Activated CD4-positive, alpha-beta T cell treated with anti-CD3 and anti-CD28 coated beads, Interleukin-2, amount 10 ng/mL, durations not matched to agents 7 days and 5 days (primary cell): ENCODE measurements at regions not wholly inside any gene's neighbourhood (a gene's known extent, or its start where the extent isn't known, plus 50 kb on each side); places are given as distances from the start of the nearest gene placed in this dataset.
"Not testable (repeated sequence)": the region's sequence is repeated elsewhere in the genome, so short reads cannot be mapped to it uniquely, and the experiment has no call there.

Experiments
- CTCF ChIA-PET: fragments of 350-600 bp; sonication (Branson Sonifier 250); formaldehyde crosslinking; loops from one replicate; lab custom pipeline; 2021; ENCODE audit warnings: antibody characterized with exemption; lab: Charles Lee
- POLR2A ChIA-PET: fragments of 350-600 bp; sonication (Branson Sonifier 250); formaldehyde crosslinking; loops from one replicate; lab custom pipeline; 2021; ENCODE audit warnings: antibody characterized with exemption; lab: Charles Lee
- DNase-seq: peaks from one replicate; pipeline ENCODE4 v3.0.0-alpha.2; 2020
- H3K27ac Mint-ChIP-seq: one replicate; pipeline ENCODE4 v1.8.0; 2021; ENCODE audit warnings: mild to moderate bottlenecking, moderate library complexity, mixed read lengths
- H3K27me3 Mint-ChIP-seq: one replicate; pipeline ENCODE4 v1.8.0; 2021; ENCODE audit warnings: mixed read lengths
- H3K36me3 Mint-ChIP-seq: one replicate; pipeline ENCODE4 v1.8.0; 2021; ENCODE audit warnings: low read depth, mixed read lengths
- H3K4me1 Mint-ChIP-seq: one replicate; pipeline ENCODE4 v1.8.0; 2021; ENCODE audit warnings: mixed read lengths
- H3K4me3 Mint-ChIP-seq: one replicate; pipeline ENCODE4 v1.8.0; 2021; ENCODE audit warnings: mild to moderate bottlenecking, moderate library complexity, mixed read lengths
- H3K9me3 Mint-ChIP-seq: one replicate; pipeline ENCODE4 v1.8.0; 2021; ENCODE audit warnings: mixed read lengths

GRCh38 chr12:131413471-131413870 lies 297.4 kb upstream of the SFSWAP start:
- DNase-seq: no peak
- H3K27me3 Mint-ChIP-seq: no peaks in the 10 kb centered on the region
- H3K36me3 Mint-ChIP-seq: no peaks in the 10 kb centered on the region
- CTCF ChIA-PET: no interaction called here
- POLR2A ChIA-PET: no interaction called here
- no peaks in the 10 kb centered on the region for H3K9me3 Mint-ChIP-seq
- no peak overlapping the region for H3K4me3 Mint-ChIP-seq
- H3K4me1 Mint-ChIP-seq: no peaks in the 10 kb centered on the region
- no peak overlapping the region for H3K27ac Mint-ChIP-seq

- H3K4me3 Mint-ChIP-seq, H3K27ac Mint-ChIP-seq, H3K27me3 Mint-ChIP-seq, H3K4me1 Mint-ChIP-seq, DNase-seq, CTCF ChIA-PET, POLR2A ChIA-PET, H3K36me3 Mint-ChIP-seq, H3K9me3 Mint-ChIP-seq: not testable (repeated sequence)
Measured at GRCh38 chr12:131414155-131414922, 296.6 kb upstream of the SFSWAP start.

- H3K27me3 Mint-ChIP-seq: no peaks in the 10 kb centered on the region
- POLR2A ChIA-PET: no interaction called here
- no peak for DNase-seq
- no peaks in the 10 kb centered on the region for H3K4me1 Mint-ChIP-seq
- no peaks in the 10 kb centered on the region for H3K9me3 Mint-ChIP-seq
- no peak overlapping the region for H3K4me3 Mint-ChIP-seq
- H3K36me3 Mint-ChIP-seq: no peaks in the 10 kb centered on the region
- H3K27ac Mint-ChIP-seq: no peak overlapping the region
- CTCF ChIA-PET: no interaction called here
Measured at GRCh38 chr12:131415781-131416180, 295.1 kb upstream of the SFSWAP start.

GRCh38 chr12:131418121-131418520 lies 292.8 kb upstream of the SFSWAP start:
- ChIA-PET POLR2A (no interaction called here), CTCF (no interaction called here)
- Mint-ChIP-seq H3K27me3 (no peaks in the 10 kb centered on the region), H3K27ac (no peak overlapping the region), H3K4me3 (no peak overlapping the region), H3K36me3 (no peaks in the 10 kb centered on the region), H3K9me3 (no peaks in the 10 kb centered on the region), H3K4me1 (no peaks in the 10 kb centered on the region)
- no peak for DNase-seq

- Mint-ChIP-seq H3K27ac (no peak overlapping the region), H3K4me3 (no peak overlapping the region), H3K27me3 (peaks cover 2% of the 10 kb centered on the region), H3K4me1 (no peaks in the 10 kb centered on the region), H3K9me3 (peaks cover 2% of the 10 kb centered on the region), H3K36me3 (no peaks in the 10 kb centered on the region)
- no peak for DNase-seq
- CTCF ChIA-PET: no interaction called here
- POLR2A ChIA-PET: no interaction called here
Measured at GRCh38 chr12:131418884-131419283, 292.0 kb upstream of the SFSWAP start.

GRCh38 chr12:131420867-131421447 lies 289.9 kb upstream of the SFSWAP start:
- no peak overlapping the region for H3K27ac Mint-ChIP-seq
- CTCF ChIA-PET: no interaction called here

GRCh38 chr12:131421509-131422186 lies 289.2 kb upstream of the SFSWAP start:
- no peak for DNase-seq
- CTCF ChIA-PET: no interaction called here
- Mint-ChIP-seq H3K4me3 (no peak overlapping the region), H3K27me3 (peaks cover 5% of the 10 kb centered on the region), H3K9me3 (peaks cover 2% of the 10 kb centered on the region), H3K27ac (no peak overlapping the region), H3K4me1 (no peaks in the 10 kb centered on the region), H3K36me3 (no peaks in the 10 kb centered on the region)
- POLR2A ChIA-PET: no interaction called here

More at GRCh38 chr12:131420867-131421447, 289.9 kb upstream of the SFSWAP start:
- POLR2A ChIA-PET: no interaction called here
- Mint-ChIP-seq H3K27me3 (peaks cover 5% of the 10 kb centered on the region), H3K4me1 (no peaks in the 10 kb centered on the region), H3K36me3 (no peaks in the 10 kb centered on the region), H3K4me3 (no peak overlapping the region), H3K9me3 (peaks cover 2% of the 10 kb centered on the region)
- DNase-seq: no peak

- no peak for DNase-seq
- ChIA-PET CTCF (no interaction called here), POLR2A (no interaction called here)
- Mint-ChIP-seq H3K4me1 (no peaks in the 10 kb centered on the region), H3K9me3 (peaks cover 2% of the 10 kb centered on the region), H3K27ac (no peak overlapping the region), H3K4me3 (no peak overlapping the region), H3K36me3 (no peaks in the 10 kb centered on the region), H3K27me3 (peaks cover 5% of the 10 kb centered on the region)
Measured at GRCh38 chr12:131422187-131422520, 288.7 kb upstream of the SFSWAP start.

GRCh38 chr12:131422744-131423143 lies 288.1 kb upstream of the SFSWAP start:
- peaks cover 2% of the 10 kb centered on the region for H3K9me3 Mint-ChIP-seq
- ChIA-PET POLR2A (no interaction called here), CTCF (no interaction called here)
- H3K4me1 Mint-ChIP-seq: no peaks in the 10 kb centered on the region
- H3K4me3 Mint-ChIP-seq: no peak overlapping the region
- DNase-seq: no peak
- H3K27ac Mint-ChIP-seq: no peak overlapping the region
- peaks cover 5% of the 10 kb centered on the region for H3K27me3 Mint-ChIP-seq
- no peaks in the 10 kb centered on the region for H3K36me3 Mint-ChIP-seq

GRCh38 chr12:131424270-131424669 lies 286.6 kb upstream of the SFSWAP start:
- Mint-ChIP-seq H3K4me3 (no peak overlapping the region), H3K27me3 (peaks cover 5% of the 10 kb centered on the region)

GRCh38 chr12:131425112-131426075 lies 285.5 kb upstream of the SFSWAP start:
- ChIA-PET POLR2A (no interaction called here), CTCF (no interaction called here)
- Mint-ChIP-seq H3K27me3 (peaks cover 5% of the 10 kb centered on the region), H3K4me3 (no peak overlapping the region), H3K36me3 (no peaks in the 10 kb centered on the region), H3K9me3 (peaks cover 2% of the 10 kb centered on the region), H3K27ac (no peak overlapping the region), H3K4me1 (no peaks in the 10 kb centered on the region)
- DNase-seq: no peak

More at GRCh38 chr12:131424270-131424669, 286.6 kb upstream of the SFSWAP start:
- ChIA-PET POLR2A (no interaction called here), CTCF (no interaction called here)
- H3K4me1 Mint-ChIP-seq: no peaks in the 10 kb centered on the region
- no peak for DNase-seq
- H3K9me3 Mint-ChIP-seq: peaks cover 2% of the 10 kb centered on the region
- H3K36me3 Mint-ChIP-seq: no peaks in the 10 kb centered on the region
- no peak overlapping the region for H3K27ac Mint-ChIP-seq

GRCh38 chr12:131428091-131428685 lies 282.7 kb upstream of the SFSWAP start:
- no peaks in the 10 kb centered on the region for H3K36me3 Mint-ChIP-seq
- no peaks in the 10 kb centered on the region for H3K4me1 Mint-ChIP-seq
- H3K27me3 Mint-ChIP-seq: peaks cover 5% of the 10 kb centered on the region
- DNase-seq: no peak
- POLR2A ChIA-PET: no interaction called here
- CTCF ChIA-PET: no interaction called here
- H3K9me3 Mint-ChIP-seq: peaks cover 2% of the 10 kb centered on the region
- H3K27ac Mint-ChIP-seq: no peak overlapping the region
- no peak overlapping the region for H3K4me3 Mint-ChIP-seq
